HPDE6-E6E7 (cell line): ENCODE measurements at regions not wholly inside any gene's neighbourhood (a gene's known extent, or its start where the extent isn't known, plus 50 kb on each side); places are given as distances from the start of the nearest gene placed in this dataset.
A peak's percentile ranks its signal among the peaks of the same experiment; 100 is the strongest.

Source experiments
- DNase-seq: peaks from one replicate; pipeline ENCODE4 v3.0.0; 2011; ENCODE audit warnings: missing footprints; ENCODE audit errors: extremely low spot score

DNA sequence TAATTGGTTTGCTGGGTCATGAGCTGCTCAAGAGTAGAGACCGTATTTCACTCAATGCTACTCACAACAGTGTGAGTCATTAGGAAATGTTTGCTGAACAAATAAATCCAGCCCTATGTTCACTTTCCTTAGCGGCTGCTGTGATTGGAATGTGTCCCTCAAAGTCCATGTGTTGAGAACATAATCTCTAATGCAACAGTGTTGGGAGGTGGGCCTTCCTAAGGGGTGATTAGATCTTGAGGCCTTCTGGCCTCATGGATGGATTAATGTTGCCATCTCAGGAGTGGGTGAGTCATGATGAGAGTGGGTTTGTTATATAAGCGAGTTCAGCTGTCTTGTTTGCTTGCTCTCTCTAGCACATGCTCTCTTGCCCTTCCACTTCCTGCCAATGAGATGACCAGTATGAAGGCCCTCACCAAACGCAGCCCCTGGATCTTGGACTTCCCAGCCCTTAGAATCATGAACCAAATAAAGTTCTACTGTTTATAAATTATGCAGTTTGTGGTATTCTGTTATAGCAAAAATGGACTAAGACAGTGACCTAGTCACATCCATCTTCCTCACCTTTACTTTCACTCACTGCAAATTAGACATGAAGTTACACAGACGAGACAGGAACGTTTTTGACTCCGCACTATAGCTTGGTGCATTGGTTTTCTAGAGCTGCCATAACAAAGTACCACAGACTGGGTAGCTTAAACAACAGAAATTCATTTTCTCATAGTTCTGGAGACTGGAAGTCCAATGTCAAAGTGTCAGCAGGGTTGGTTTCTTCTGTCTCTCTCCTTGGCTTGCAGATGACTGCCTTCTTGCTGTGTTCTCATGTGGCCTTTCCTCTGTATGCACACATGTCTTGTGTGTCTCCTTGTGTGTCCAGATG is 50.9 kb upstream of the FAM169A start:
- DNase-seq = peak; percentile 28
